ENCODE measurements at regions not wholly inside any gene's neighbourhood (a gene's known extent, or its start where the extent isn't known, plus 50 kb on each side); places are given as distances from the start of the nearest gene placed in this dataset.

GRCh38 chr4:155441475-155441874 lies 64.7 kb upstream of the MAP9 start:
- 100% methylated on average over 1 of the region's 1 CpG; no CpG with 5 or more reads in 1 of the 2 experiments for WGBS, 2 experiments (ENCODE audit: extremely low coverage in 1 of 2, insufficient coverage in 1 of 2, insufficient read length in 1 of 2, insufficient replicate concordance in 2 of 2, low coverage in 1 of 2, low lambda C conversion rate in 2 of 2, missing lambda C conversion rate in 1 of 2)
- H4K5ac ChIP-seq (ENCODE audit: insufficient read length, low read depth, low read length): no peak overlapping the region
- H3K27me3 ChIP-seq (replicated peaks in 1 of 4; ENCODE audit: control insufficient read depth in 3 of 4, extremely low read depth in 1 of 4, insufficient read depth in 3 of 4, low read length in 3 of 4): peaks cover 0 to 3% (median 1%) of the 10 kb centered on the region in 4 experiments; a peak in 2 of 7 replicates
- no peak overlapping the region for H2BK15ac ChIP-seq (ENCODE audit: low read length)
- no peak overlapping the region for H4K91ac ChIP-seq (replicated peaks; ENCODE audit: insufficient read length, low read length)
- H4K8ac ChIP-seq (ENCODE audit: extremely low read depth, insufficient read depth, low read length): no peak overlapping the region
- no peak for DNase-seq (ENCODE audit: low read depth in 1 of 2, low spot score in 2 of 2)
- H3K4me2 ChIP-seq (ENCODE audit: insufficient read depth in 1 of 2, low read depth in 2 of 2, low read length in 2 of 2): no peak overlapping the region
- no peak overlapping the region for H2AFZ ChIP-seq (ENCODE audit: low read length)
- H3K79me1 ChIP-seq (ENCODE audit: low read depth, low read length): no peaks in the 10 kb centered on the region
- no peak overlapping the region for H3K27ac ChIP-seq (ENCODE audit: low read depth, low read length)
- H3K18ac ChIP-seq (ENCODE audit: extremely low read depth, low read length): no peak overlapping the region
- no peak overlapping the region for H3K4ac ChIP-seq (replicated peaks; ENCODE audit: insufficient read length, low read depth, low read length)
- H3K23ac ChIP-seq (ENCODE audit: insufficient read length): no peak overlapping the region
- H3K56ac ChIP-seq (replicated peaks; ENCODE audit: insufficient read length, low read depth, low read length): no peak overlapping the region
- H3K79me2 ChIP-seq (ENCODE audit: control insufficient read depth in 1 of 2, insufficient read depth in 2 of 2, low read length in 2 of 2): no peaks in the 10 kb centered on the region
- FAIRE-seq: no peak
- no peak overlapping the region for H2BK5ac ChIP-seq (ENCODE audit: low read depth, low read length)
- no peak overlapping the region for H2BK20ac ChIP-seq (ENCODE audit: low read length)
- no peaks in the 10 kb centered on the region for H3K36me3 ChIP-seq (ENCODE audit: control insufficient read depth in 2 of 4, insufficient read depth in 4 of 4, low read length in 3 of 4)
- no peak overlapping the region for H2BK120ac ChIP-seq (replicated peaks; ENCODE audit: low read depth, low read length)
- H4K20me1 ChIP-seq (replicated peaks in 1 of 2; ENCODE audit: control insufficient read depth in 1 of 2, insufficient read depth in 2 of 2, low read length in 2 of 2): no peaks in the 10 kb centered on the region
- H3K4me3 ChIP-seq (ENCODE audit: extremely low read depth in 1 of 4, insufficient read depth in 2 of 4, low read depth in 3 of 4, low read length in 4 of 4): no peak overlapping the region
- H2BK12ac ChIP-seq (ENCODE audit: low read depth, low read length): no peak overlapping the region
- no peak overlapping the region for H3K9ac ChIP-seq (replicated peaks in 1 of 4; ENCODE audit: extremely low read depth in 1 of 4, low read depth in 3 of 4, low read length in 3 of 4)
- no peak overlapping the region for H3K14ac ChIP-seq (ENCODE audit: insufficient read length)
- CTCF ChIA-PET (ENCODE audit: partially characterized antibody): interaction anchor here (0.7 to 2.8 kb wide), 11 partner anchors 11 to 697 kb away, joined by 3 to 30 read pairs (median 3); partner anchors contain the start of gene CTSO
- no peak overlapping the region for H2AK5ac ChIP-seq (ENCODE audit: low read depth, low read length)
- no peaks in the 10 kb centered on the region for H3K9me3 ChIP-seq (ENCODE audit: insufficient read depth in 2 of 2, low read depth in 1 of 2, low read length in 1 of 2)
- POLR2A ChIA-PET (ENCODE audit: partially characterized antibody): no interaction called here
- no peaks in the 10 kb centered on the region for H3K23me2 ChIP-seq (ENCODE audit: low read depth, low read length)
- H3K4me1 ChIP-seq (replicated peaks in 1 of 4; ENCODE audit: control insufficient read depth in 3 of 4, insufficient read depth in 4 of 4, low read length in 3 of 4): no peaks in the 10 kb centered on the region
- TF ChIP-seq RXRA (IDR thresholded peaks at IDR 0.05; ENCODE audit: insufficient read depth, low read depth, low read length): no peak
- TF ChIP-seq BACH1 (IDR thresholded peaks at IDR 0.05; ENCODE audit: low read length): no peak
- TF ChIP-seq RBBP5 (IDR thresholded peaks at IDR 0.05; ENCODE audit: borderline replicate concordance, low read depth, low read length): no peak
- TF ChIP-seq ATF3 (IDR thresholded peaks at IDR 0.05; ENCODE audit: insufficient read depth, low read depth, low read length): no peak
- TF ChIP-seq RAD21 (IDR thresholded peaks at IDR 0.05 in 1 of 2, conservative IDR thresholded peaks at IDR 0.05 in 1 of 2; ENCODE audit: low read depth in 2 of 2, low read length in 2 of 2): no peak
- no peak for TF ChIP-seq CEBPB (IDR thresholded peaks at IDR 0.05; ENCODE audit: low read depth, low read length)
- TF ChIP-seq TAF7 (optimal IDR thresholded peaks at IDR 0.05; ENCODE audit: borderline replicate concordance, low read depth, low read length): no peak
- no peak for TF ChIP-seq SIX5 (IDR thresholded peaks at IDR 0.05; ENCODE audit: low read depth, low read length)

Measured in H1 (cell line).